ENCODE measurements at regions not wholly inside any gene's neighbourhood (a gene's known extent, or its start where the extent isn't known, plus 50 kb on each side); places are given as distances from the start of the nearest gene placed in this dataset.

- no peak overlapping the region for H3K4me3 ChIP-seq (ENCODE audit: low read length)
- H3K4me1 ChIP-seq (ENCODE audit: control insufficient read depth, insufficient read depth, low read length): peaks cover 4% of the 10 kb centered on the region
- WGBS (ENCODE audit: insufficient coverage, low lambda C conversion rate): no CpG with 5 or more reads among the region's 5 CpGs
- peak in 1 of 2 donors; percentile 52 for DNase-seq
- H3K36me3 ChIP-seq (ENCODE audit: control insufficient read depth, insufficient read depth, low read length): no peaks in the 10 kb centered on the region
- H3K27ac ChIP-seq (ENCODE audit: low read length): no peak overlapping the region
- peaks cover 3% of the 10 kb centered on the region for H3K9me3 ChIP-seq (ENCODE audit: control insufficient read depth, low read depth, low read length)
- H3K27me3 ChIP-seq (ENCODE audit: control insufficient read depth, insufficient read depth, low read length): no peaks in the 10 kb centered on the region
Measured at GRCh38 chr6:168892031-168892430, 361.6 kb downstream of the THBS2 start.

DNA sequence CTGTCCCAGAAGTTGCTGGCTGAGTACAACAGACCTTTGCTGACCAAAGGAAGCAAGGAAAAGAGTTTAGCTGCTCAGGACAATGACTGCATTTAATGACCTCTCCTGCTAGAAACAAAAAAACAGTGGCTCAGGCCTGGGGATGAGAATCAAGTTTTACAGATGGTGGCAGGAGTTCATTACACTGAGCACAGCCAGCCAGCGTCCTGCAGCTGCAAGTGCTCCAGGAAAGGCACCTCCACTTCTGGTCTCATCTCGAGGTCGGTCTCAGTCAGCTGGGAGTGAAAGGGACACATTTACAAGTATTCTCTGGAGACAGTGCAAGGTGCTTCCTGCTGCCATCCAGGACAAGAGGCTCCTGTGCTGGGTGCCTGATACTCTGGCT is 362.7 kb downstream of the THBS2 start:
- Histone ChIP-seq H3K27ac (ENCODE audit: low read length) (no peak overlapping the region), H3K4me1 (ENCODE audit: control insufficient read depth, insufficient read depth, low read length) (peaks cover 4% of the 10 kb centered on the region), H3K9me3 (ENCODE audit: control insufficient read depth, low read depth, low read length) (no peaks in the 10 kb centered on the region), H3K27me3 (ENCODE audit: control insufficient read depth, insufficient read depth, low read length) (no peaks in the 10 kb centered on the region), H3K4me3 (ENCODE audit: low read length) (no peak overlapping the region), H3K36me3 (ENCODE audit: control insufficient read depth, insufficient read depth, low read length) (no peaks in the 10 kb centered on the region)
- WGBS (ENCODE audit: insufficient coverage, low lambda C conversion rate): no CpG with 5 or more reads among the region's 3 CpGs
- no peak for DNase-seq

DNA sequence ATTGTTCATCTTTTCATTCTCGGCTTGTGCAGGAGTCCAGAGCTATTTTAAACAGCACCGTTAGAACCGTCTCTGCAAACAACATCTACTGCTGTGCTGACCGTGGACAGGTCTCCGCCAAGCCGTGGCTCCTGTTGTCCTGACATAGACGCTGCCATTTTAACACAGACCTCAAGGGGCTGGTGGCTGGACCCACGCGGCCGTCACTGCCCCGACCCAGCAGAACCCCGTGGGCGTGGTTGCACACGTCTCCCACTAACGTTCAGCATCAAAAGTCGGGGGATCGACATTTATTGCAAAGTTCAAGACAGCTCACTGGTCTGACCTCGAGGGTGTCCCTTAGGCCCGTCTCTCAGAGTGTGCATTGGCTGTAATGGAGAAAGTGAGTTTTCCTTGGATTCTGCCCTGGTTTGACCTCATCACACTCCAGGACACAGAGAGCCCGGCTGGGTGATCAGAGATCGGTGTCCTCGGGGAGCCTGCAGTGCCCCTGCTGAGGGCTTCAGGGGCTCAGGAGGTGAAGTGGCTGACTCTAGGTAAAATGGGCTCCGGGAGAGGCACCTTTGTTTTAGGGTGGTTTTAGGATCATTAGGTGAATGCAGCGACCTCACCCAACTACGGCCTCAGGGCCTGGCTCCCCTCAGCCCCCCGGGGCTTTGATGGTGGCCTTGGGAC is 363.2 kb downstream of the THBS2 start:
- no CpG with 5 or more reads among the region's 26 CpGs for WGBS (ENCODE audit: insufficient coverage, low lambda C conversion rate)
- Histone ChIP-seq H3K27ac (ENCODE audit: low read length) (no peak overlapping the region), H3K27me3 (ENCODE audit: control insufficient read depth, insufficient read depth, low read length) (no peaks in the 10 kb centered on the region), H3K4me1 (ENCODE audit: control insufficient read depth, insufficient read depth, low read length) (peaks cover 3% of the 10 kb centered on the region), H3K9me3 (ENCODE audit: control insufficient read depth, low read depth, low read length) (no peaks in the 10 kb centered on the region), H3K4me3 (ENCODE audit: low read length) (no peak overlapping the region), H3K36me3 (ENCODE audit: control insufficient read depth, insufficient read depth, low read length) (no peaks in the 10 kb centered on the region)
- DNase-seq: no peak

DNA sequence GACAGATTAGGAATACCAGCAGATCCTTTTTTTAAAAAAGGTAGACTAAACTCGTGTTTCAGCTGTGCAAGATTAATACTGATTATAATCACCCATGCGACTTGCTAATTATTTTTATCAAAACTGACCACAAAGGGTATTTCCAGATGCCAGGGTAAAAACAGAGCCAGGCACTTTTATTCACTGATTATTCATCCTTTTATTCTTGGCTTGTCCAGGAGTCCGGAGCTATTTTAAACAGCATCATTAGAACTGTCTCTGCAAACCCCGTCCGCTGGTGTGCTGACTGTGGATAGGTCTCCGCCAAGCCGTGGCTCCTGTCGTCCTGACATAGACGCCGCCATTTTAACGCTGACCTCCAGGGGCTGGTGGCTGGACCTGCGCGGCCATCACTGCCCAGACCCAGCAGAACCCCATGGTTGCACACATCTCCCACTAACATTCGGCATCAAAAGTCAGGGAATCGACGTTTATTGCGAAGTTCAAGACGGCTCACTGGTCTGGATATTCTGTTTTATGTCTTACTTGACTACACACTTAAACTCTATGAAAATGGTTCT is 364.8 kb downstream of the THBS2 start:
- no peak overlapping the region for H3K4me3 ChIP-seq (ENCODE audit: low read length)
- no peaks in the 10 kb centered on the region for H3K4me1 ChIP-seq (ENCODE audit: control insufficient read depth, insufficient read depth, low read length)
- peaks cover 5% of the 10 kb centered on the region for H3K9me3 ChIP-seq (ENCODE audit: control insufficient read depth, low read depth, low read length)
- no peak for DNase-seq
- WGBS (ENCODE audit: insufficient coverage, low lambda C conversion rate): 81% methylated on average over 4 of the region's 18 CpGs
- peaks cover 6% of the 10 kb centered on the region for H3K27me3 ChIP-seq (ENCODE audit: control insufficient read depth, insufficient read depth, low read length)
- no peaks in the 10 kb centered on the region for H3K36me3 ChIP-seq (ENCODE audit: control insufficient read depth, insufficient read depth, low read length)
- H3K27ac ChIP-seq (ENCODE audit: low read length): no peak overlapping the region

DNA sequence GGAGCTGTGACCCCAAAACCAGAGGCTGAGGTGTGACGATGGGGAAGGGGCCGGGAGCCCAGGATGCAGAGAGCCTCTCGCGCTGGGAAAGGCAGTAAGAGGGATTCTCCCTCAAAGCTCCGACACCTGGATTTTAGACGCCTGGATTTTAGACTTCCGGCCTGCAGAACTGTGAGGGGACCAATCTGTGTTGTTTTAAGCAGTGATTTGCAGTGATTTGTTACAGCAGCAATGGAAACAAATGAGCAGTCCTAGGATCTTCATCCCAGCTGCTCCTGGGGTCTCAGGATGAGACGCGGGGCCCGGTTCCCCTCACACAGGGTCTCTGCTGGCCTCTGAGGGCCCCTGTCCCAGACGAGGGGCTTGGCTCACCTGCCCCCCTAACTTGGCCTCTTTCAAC is 365.5 kb downstream of the THBS2 start:
- Histone ChIP-seq H3K9me3 (ENCODE audit: control insufficient read depth, low read depth, low read length) (peaks cover 8% of the 10 kb centered on the region), H3K36me3 (ENCODE audit: control insufficient read depth, insufficient read depth, low read length) (no peaks in the 10 kb centered on the region), H3K4me3 (ENCODE audit: low read length) (no peak overlapping the region), H3K27ac (ENCODE audit: low read length) (no peak overlapping the region), H3K27me3 (ENCODE audit: control insufficient read depth, insufficient read depth, low read length) (peaks cover 11% of the 10 kb centered on the region), H3K4me1 (ENCODE audit: control insufficient read depth, insufficient read depth, low read length) (no peaks in the 10 kb centered on the region)
- DNase-seq: no peak
- no CpG with 5 or more reads among the region's 11 CpGs for WGBS (ENCODE audit: insufficient coverage, low lambda C conversion rate)

- Histone ChIP-seq H3K4me1 (ENCODE audit: control insufficient read depth, insufficient read depth, low read length) (no peaks in the 10 kb centered on the region), H3K36me3 (ENCODE audit: control insufficient read depth, insufficient read depth, low read length) (no peaks in the 10 kb centered on the region), H3K4me3 (ENCODE audit: low read length) (no peak overlapping the region), H3K27me3 (ENCODE audit: control insufficient read depth, insufficient read depth, low read length) (peaks cover 11% of the 10 kb centered on the region), H3K27ac (ENCODE audit: low read length) (no peak overlapping the region), H3K9me3 (ENCODE audit: control insufficient read depth, low read depth, low read length) (peaks cover 8% of the 10 kb centered on the region)
- DNase-seq: no peak
- WGBS (ENCODE audit: insufficient coverage, low lambda C conversion rate): 100% methylated on average over 1 of the region's 10 CpGs
Measured at GRCh38 chr6:168887621-168888020, 366.0 kb downstream of the THBS2 start.

- 60% methylated on average over 1 of the region's 12 CpGs for WGBS (ENCODE audit: insufficient coverage, low lambda C conversion rate)
- Histone ChIP-seq H3K27ac (ENCODE audit: low read length) (no peak overlapping the region), H3K27me3 (ENCODE audit: control insufficient read depth, insufficient read depth, low read length) (peaks cover 11% of the 10 kb centered on the region), H3K4me3 (ENCODE audit: low read length) (no peak overlapping the region), H3K36me3 (ENCODE audit: control insufficient read depth, insufficient read depth, low read length) (no peaks in the 10 kb centered on the region), H3K4me1 (ENCODE audit: control insufficient read depth, insufficient read depth, low read length) (no peaks in the 10 kb centered on the region), H3K9me3 (ENCODE audit: control insufficient read depth, low read depth, low read length) (peaks cover 8% of the 10 kb centered on the region)
- no peak for DNase-seq
Measured at GRCh38 chr6:168886964-168887363, 366.7 kb downstream of the THBS2 start.

DNA sequence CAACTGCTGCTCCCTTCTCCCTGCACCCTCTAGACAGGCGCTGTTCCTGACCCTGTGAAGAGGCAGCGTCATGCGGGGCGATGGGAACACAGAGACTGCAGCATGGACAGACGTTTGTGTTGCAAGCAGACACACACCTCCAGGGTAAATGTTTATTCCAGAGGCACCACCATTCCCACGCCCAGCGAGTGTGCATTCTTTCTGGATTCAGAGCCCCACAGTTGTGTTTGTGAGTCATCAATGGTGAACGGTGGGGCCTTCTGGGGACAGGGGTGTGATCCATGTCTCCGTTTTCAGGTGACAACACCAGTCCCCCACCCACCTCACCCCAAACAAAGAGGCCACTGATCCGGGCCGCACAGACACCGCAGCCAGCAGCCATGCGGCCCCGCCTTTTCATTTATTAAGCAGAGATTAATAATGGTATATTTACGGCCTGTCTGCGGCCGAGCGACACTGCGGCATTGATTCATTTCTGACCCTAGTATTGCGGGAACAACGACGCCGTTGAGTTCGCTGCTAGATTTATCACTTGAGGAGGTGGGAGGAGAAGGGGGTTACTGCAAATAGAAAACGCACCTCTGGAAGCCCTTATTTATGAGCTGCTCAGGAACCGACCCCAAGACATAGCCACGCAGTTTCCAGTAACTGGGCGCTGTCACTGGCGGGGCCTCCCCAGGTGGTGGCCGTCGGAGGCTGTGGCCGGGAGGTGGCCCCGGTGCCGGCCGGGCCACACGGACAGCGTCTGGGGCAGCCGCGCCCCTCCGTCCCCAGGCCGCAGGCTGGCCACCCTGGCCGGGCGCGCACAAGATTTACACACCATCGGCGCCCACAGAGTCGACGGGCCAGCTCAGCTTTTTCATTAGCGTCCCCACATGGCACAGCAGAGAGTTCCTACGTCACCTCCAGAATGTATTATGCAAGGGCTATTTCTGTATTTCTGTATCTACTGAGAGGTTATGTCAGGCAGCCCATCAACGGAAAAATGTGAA is 367.6 kb downstream of the THBS2 start:
- DNase-seq: no peak

GRCh38 chr6:168885196-168885595 is 368.4 kb downstream of the THBS2 start:
- H3K4me3 ChIP-seq (ENCODE audit: low read length): no peak overlapping the region
- H3K27ac ChIP-seq (ENCODE audit: low read length): no peak overlapping the region
- H3K36me3 ChIP-seq (ENCODE audit: control insufficient read depth, insufficient read depth, low read length): no peaks in the 10 kb centered on the region
- H3K27me3 ChIP-seq (ENCODE audit: control insufficient read depth, insufficient read depth, low read length): peaks cover 11% of the 10 kb centered on the region
- peaks cover 8% of the 10 kb centered on the region for H3K9me3 ChIP-seq (ENCODE audit: control insufficient read depth, low read depth, low read length)
- no peaks in the 10 kb centered on the region for H3K4me1 ChIP-seq (ENCODE audit: control insufficient read depth, insufficient read depth, low read length)
- no CpG with 5 or more reads among the region's 9 CpGs for WGBS (ENCODE audit: insufficient coverage, low lambda C conversion rate)
- no peak for DNase-seq

More for the DNA sequence above, 367.6 kb downstream of the THBS2 start:
- no peaks in the 10 kb centered on the region for H3K4me1 ChIP-seq (ENCODE audit: control insufficient read depth, insufficient read depth, low read length)
- no peak overlapping the region for H3K27ac ChIP-seq (ENCODE audit: low read length)
- peaks cover 8% of the 10 kb centered on the region for H3K9me3 ChIP-seq (ENCODE audit: control insufficient read depth, low read depth, low read length)
- H3K27me3 ChIP-seq (ENCODE audit: control insufficient read depth, insufficient read depth, low read length): peaks cover 11% of the 10 kb centered on the region
- no peak overlapping the region for H3K4me3 ChIP-seq (ENCODE audit: low read length)
- no peaks in the 10 kb centered on the region for H3K36me3 ChIP-seq (ENCODE audit: control insufficient read depth, insufficient read depth, low read length)
- no CpG with 5 or more reads among the region's 51 CpGs for WGBS (ENCODE audit: insufficient coverage, low lambda C conversion rate)

DNA sequence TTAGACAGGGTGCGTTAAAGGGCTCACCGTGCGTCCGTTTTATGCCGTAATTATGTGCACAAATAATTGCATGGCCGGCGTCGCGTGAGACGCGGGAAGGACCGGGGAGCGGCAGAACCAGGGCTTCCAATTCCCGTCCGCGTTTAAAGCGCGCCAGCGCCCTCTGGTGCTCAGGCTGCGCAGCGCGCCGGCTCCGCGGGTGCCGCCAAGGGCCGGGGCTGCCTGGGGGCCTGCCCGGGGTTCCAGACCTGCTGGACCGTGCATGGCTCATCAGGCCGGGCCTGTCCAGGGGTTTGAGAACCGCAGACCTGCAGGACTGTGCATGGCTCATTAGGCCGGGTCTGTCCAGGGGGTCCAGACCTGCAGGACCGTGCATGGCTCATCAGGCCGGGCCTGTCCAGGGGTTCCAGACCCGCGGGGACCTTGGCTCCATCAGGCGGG is 369.0 kb downstream of the THBS2 start:
- peak; percentile 23 to 42 for DNase-seq
- no peaks in the 10 kb centered on the region for H3K4me1 ChIP-seq (ENCODE audit: control insufficient read depth, insufficient read depth, low read length)
- no peak overlapping the region for H3K27ac ChIP-seq (ENCODE audit: low read length)
- WGBS (ENCODE audit: insufficient coverage, low lambda C conversion rate): no CpG with 5 or more reads among the region's 37 CpGs
- peaks cover 11% of the 10 kb centered on the region for H3K27me3 ChIP-seq (ENCODE audit: control insufficient read depth, insufficient read depth, low read length)
- no peaks in the 10 kb centered on the region for H3K36me3 ChIP-seq (ENCODE audit: control insufficient read depth, insufficient read depth, low read length)
- peaks cover 8% of the 10 kb centered on the region for H3K9me3 ChIP-seq (ENCODE audit: control insufficient read depth, low read depth, low read length)
- no peak overlapping the region for H3K4me3 ChIP-seq (ENCODE audit: low read length)
